Liver (tissue), 3 donors: ENCODE measurements at regions not wholly inside any gene's neighbourhood (a gene's known extent, or its start where the extent isn't known, plus 50 kb on each side); places are given as distances from the start of the nearest gene placed in this dataset.

Experiments
- ATF3 ChIP-seq: IDR thresholded peaks from 2 replicates; pipeline ENCODE4 v1.6.1; 2016; ENCODE audit warnings: antibody characterized with exemption
- CTCF ChIP-seq: fragments of 150-350 bp; IDR thresholded peaks from 2 replicates; pipeline ENCODE4 v1.5.1; 2017; ENCODE audit warnings: improper control_type of control experiment, low read depth, low read length; ENCODE audit not compliant: missing input control
- EGR1 ChIP-seq, 2 donors: IDR thresholded peaks; 2 replicates each; pipeline ENCODE4 v1.6.1; 2016 to 2018; ENCODE audit warnings: antibody characterized with exemption in 2 of 2, low read depth in 2 of 2
- FOXA1 ChIP-seq: IDR thresholded peaks from 2 replicates; pipeline ENCODE4 v1.6.1; 2016; ENCODE audit warnings: antibody characterized with exemption
- GABPA ChIP-seq, 2 donors: IDR thresholded peaks in 1 of 2; conservative IDR thresholded peaks in 1 of 2; 2 replicates each; pipeline ENCODE4 v1.6.1; 2016; ENCODE audit warnings: antibody characterized with exemption in 2 of 2, mild to moderate bottlenecking in 1 of 2, moderate library complexity in 1 of 2
- JUND ChIP-seq, 2 donors: IDR thresholded peaks; 2 replicates each; pipeline ENCODE4 v1.6.1; 2016; ENCODE audit warnings: antibody characterized with exemption in 2 of 2
- MAX ChIP-seq: IDR thresholded peaks from 2 replicates; pipeline ENCODE4 v1.6.1; 2016; ENCODE audit warnings: antibody characterized with exemption
- NR2F2 ChIP-seq: IDR thresholded peaks from 2 replicates; pipeline ENCODE4 v1.6.1; 2016; ENCODE audit warnings: antibody characterized with exemption
- RAD21 ChIP-seq, 2 donors: IDR thresholded peaks; 2 replicates each; pipeline ENCODE4 v1.6.1; 2016; ENCODE audit warnings: antibody characterized with exemption in 2 of 2, mild to moderate bottlenecking in 2 of 2
- REST ChIP-seq: IDR thresholded peaks from 2 replicates; pipeline ENCODE4 v1.6.1; 2016; ENCODE audit warnings: antibody characterized with exemption, mild to moderate bottlenecking
- RXRA ChIP-seq, 2 donors: IDR thresholded peaks; 2 replicates each; pipeline ENCODE4 v1.6.1; 2017 to 2018; ENCODE audit warnings: antibody characterized with exemption in 2 of 2, mild to moderate bottlenecking in 1 of 2
- TAF1 ChIP-seq: conservative IDR thresholded peaks from 2 replicates; pipeline ENCODE4 v1.6.1; 2016; ENCODE audit warnings: antibody characterized with exemption, mild to moderate bottlenecking
- YY1 ChIP-seq: IDR thresholded peaks from 2 replicates; pipeline ENCODE4 v1.6.1; 2016; ENCODE audit warnings: antibody characterized with exemption, mild to moderate bottlenecking
- donor health status: healthy.
- donor health status: healthy.

GRCh38 chr1:208524925-208525324, 280.7 kb upstream of the PLXNA2 start:
- no peak for TF ChIP-seq CTCF
- TF ChIP-seq JUND (IDR thresholded peaks at IDR 0.05) = no peak
- no peak for TF ChIP-seq YY1
- TF ChIP-seq MAX = no peak
- no peak for TF ChIP-seq GABPA (IDR thresholded peaks at IDR 0.05 in 1 of 2, conservative IDR thresholded peaks at IDR 0.05 in 1 of 2)
- no peak for TF ChIP-seq RAD21 (IDR thresholded peaks at IDR 0.05)
- no peak for TF ChIP-seq FOXA1
- no peak for TF ChIP-seq EGR1 (IDR thresholded peaks at IDR 0.05; ENCODE audit: low read depth in 2 of 2)
- TF ChIP-seq REST = no peak
- TF ChIP-seq TAF1 = no peak
- TF ChIP-seq RXRA (IDR thresholded peaks at IDR 0.05) = no peak
- TF ChIP-seq NR2F2 = no peak
- no peak for TF ChIP-seq ATF3
